Activated CD8-positive, alpha-beta T cell treated with anti-CD3 and anti-CD28 coated beads, Interleukin-2, amount 10 ng/mL, durations not matched to agents 7 days and 5 days (primary cell): ENCODE measurements at regions not wholly inside any gene's neighbourhood (a gene's known extent, or its start where the extent isn't known, plus 50 kb on each side); places are given as distances from the start of the nearest gene placed in this dataset.
"Not testable (repeated sequence)": the region's sequence is repeated elsewhere in the genome, so short reads cannot be mapped to it uniquely, and the experiment has no call there.

Source experiments
- ATAC-seq: fragments of 150-1000 bp; cut with Tn5 transposase; one replicate; pipeline ENCODE4 v1.10.0; 2021; ENCODE audit warnings: moderate library complexity
- CTCF ChIA-PET: fragments of 350-600 bp; sonication (Branson Sonifier 250); formaldehyde crosslinking; loops from one replicate; lab custom pipeline; 2021; ENCODE audit warnings: antibody characterized with exemption; lab: Charles Lee
- POLR2A ChIA-PET: fragments of 350-600 bp; sonication (Branson Sonifier 250); formaldehyde crosslinking; loops from one replicate; lab custom pipeline; 2021; ENCODE audit warnings: antibody characterized with exemption; lab: Charles Lee
- DNase-seq: peaks from one replicate; pipeline ENCODE4 v3.0.0-alpha.2; 2020
- H3K27ac Mint-ChIP-seq: one replicate; pipeline ENCODE4 v1.8.0; 2021; ENCODE audit warnings: mild to moderate bottlenecking, mixed read lengths
- H3K27me3 Mint-ChIP-seq: one replicate; pipeline ENCODE4 v1.8.0; 2021; ENCODE audit warnings: low read depth, mixed read lengths
- H3K36me3 Mint-ChIP-seq: one replicate; pipeline ENCODE4 v1.8.0; 2021; ENCODE audit warnings: low read depth, mixed read lengths
- H3K4me1 Mint-ChIP-seq: one replicate; pipeline ENCODE4 v1.8.0; 2021; ENCODE audit warnings: low read depth, mixed read lengths
- H3K4me3 Mint-ChIP-seq: one replicate; pipeline ENCODE4 v1.8.0; 2021; ENCODE audit warnings: mild to moderate bottlenecking, mixed read lengths
- H3K9me3 Mint-ChIP-seq: one replicate; pipeline ENCODE4 v1.8.0; 2022; ENCODE audit warnings: mixed read lengths; ENCODE audit not compliant: insufficient read depth

DNA sequence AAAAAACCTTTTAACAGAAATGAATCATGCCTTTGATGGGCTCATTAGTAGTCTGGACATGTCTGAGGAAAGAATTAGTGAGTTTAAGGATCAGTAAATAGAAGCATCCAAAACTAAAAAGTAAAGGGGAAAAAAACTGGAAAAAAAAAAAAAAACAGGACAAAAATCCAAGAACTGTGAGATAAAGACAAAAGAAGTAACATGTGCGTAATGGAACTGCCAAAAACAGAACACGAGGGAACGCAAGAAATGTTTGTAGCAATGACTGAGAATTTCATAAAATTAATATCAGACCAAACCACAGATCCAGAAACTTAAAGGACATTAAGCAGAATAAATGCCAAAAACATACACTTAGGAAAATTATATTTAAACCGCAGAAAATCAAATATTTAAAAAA, 77.4 kb downstream of the MS4A13 start:
- ChIA-PET CTCF (no interaction called here), POLR2A (no interaction called here)
- DNase-seq (no peak), ATAC-seq (no peak)
- Mint-ChIP-seq H3K36me3 (no peaks in the 10 kb centered on the region), H3K9me3 (peaks cover 5% of the 10 kb centered on the region), H3K27me3 (no peaks in the 10 kb centered on the region), H3K4me1 (no peaks in the 10 kb centered on the region), H3K27ac (no peak overlapping the region), H3K4me3 (no peak overlapping the region)

DNA sequence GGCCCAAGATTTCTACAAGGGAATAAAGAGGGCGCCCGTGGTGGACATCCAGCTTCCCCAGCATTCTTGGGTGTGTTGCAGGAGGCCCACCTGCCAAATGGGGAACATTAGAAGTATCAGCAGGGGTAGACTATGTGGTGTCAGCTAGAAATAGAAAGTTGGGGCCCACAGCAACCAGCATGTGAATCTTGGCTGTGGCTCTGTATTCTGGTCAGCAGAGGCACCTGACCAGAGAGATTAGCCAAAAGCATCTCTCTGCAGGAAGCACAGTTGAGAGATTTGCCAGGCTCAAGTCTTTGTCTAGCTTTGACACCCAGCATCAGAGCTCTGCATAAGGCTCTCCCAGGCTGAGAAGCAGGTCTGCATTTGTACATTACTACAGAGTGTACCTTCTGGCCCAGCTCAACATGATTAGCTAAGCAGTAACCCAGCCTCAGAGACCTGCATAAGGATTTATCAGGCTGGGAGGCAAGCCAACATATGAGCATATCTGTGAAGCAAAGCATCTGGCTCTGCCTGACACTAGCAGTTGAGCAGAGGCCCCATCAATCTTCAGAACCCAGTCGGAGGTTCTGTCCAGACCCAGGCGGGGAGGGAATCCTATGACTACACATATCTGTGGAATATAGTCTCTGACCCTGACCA, 79.9 kb downstream of the MS4A13 start:
- Mint-ChIP-seq H3K36me3 (no peaks in the 10 kb centered on the region), H3K4me1 (no peaks in the 10 kb centered on the region)
- no peak for DNase-seq

DNA sequence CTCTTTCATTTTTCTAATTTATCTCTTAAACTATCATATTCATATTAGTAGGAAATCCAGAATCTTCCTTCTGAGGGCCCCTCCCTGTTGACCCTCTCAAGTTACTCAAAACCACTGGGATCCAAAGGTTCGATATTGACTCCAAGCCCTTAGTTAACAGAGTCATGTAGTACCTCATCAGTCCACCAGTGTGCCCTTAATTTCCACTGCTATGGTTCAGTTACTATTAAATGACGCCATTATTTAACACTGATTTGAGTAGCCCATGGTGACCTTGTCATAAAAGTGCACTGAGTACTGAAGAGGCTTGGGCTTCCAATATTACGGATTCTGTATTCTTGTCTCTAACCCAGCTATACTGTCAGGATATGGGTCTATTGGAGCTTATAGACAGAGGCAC, 91.9 kb upstream of the MS4A8 start:
- H3K4me1 Mint-ChIP-seq, result peaks cover 7% of the 10 kb centered on the region
- H3K9me3 Mint-ChIP-seq, result no peaks in the 10 kb centered on the region
- CTCF ChIA-PET, result no interaction called here
- DNase-seq, result no peak
- H3K27me3 Mint-ChIP-seq, result peaks cover 11% of the 10 kb centered on the region
- no peaks in the 10 kb centered on the region for H3K36me3 Mint-ChIP-seq
- POLR2A ChIA-PET, result no interaction called here
- ATAC-seq, result no peak
- H3K27ac Mint-ChIP-seq, result no peak overlapping the region
- no peak overlapping the region for H3K4me3 Mint-ChIP-seq

More for the DNA sequence above, 79.9 kb downstream of the MS4A13 start:
- Mint-ChIP-seq H3K9me3 (peaks cover 5% of the 10 kb centered on the region), H3K4me3 (no peak overlapping the region), H3K27ac (no peak overlapping the region), H3K27me3 (no peaks in the 10 kb centered on the region)
- ChIA-PET POLR2A (no interaction called here), CTCF (no interaction called here)
- ATAC-seq, result no peak

DNA sequence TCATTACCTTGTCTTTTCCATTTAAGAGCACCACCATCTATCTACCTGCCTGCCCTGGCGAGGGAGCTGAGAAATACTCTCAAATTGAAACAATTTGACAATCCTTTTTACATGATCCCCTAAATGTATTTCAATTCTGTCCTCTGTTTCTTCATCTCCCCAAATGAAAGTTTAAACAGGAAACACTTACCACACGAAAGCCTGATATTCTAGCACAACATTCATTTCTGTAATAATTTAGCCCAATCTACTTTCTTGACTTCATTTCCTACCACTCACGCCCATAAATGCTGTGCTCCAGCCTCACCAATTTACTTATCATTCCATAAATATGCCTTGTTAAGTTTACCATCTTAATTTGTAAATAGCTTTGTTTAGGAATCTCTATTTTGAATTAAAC, 89.8 kb upstream of the MS4A8 start:
- H3K36me3 Mint-ChIP-seq, result no peaks in the 10 kb centered on the region
- H3K4me1 Mint-ChIP-seq, result peaks cover 7% of the 10 kb centered on the region
- ATAC-seq, result no peak
- no peak overlapping the region for H3K4me3 Mint-ChIP-seq
- DNase-seq, result no peak
- ChIA-PET POLR2A (no interaction called here), CTCF (interaction anchor here (0.7 to 2.0 kb wide), 6 partner anchors 8 to 344 kb away, joined by 3 to 7 read pairs (median 4); no protein-coding TSS in a partner anchor)
- peaks cover 14% of the 10 kb centered on the region for H3K27me3 Mint-ChIP-seq
- no peak overlapping the region for H3K27ac Mint-ChIP-seq
- H3K9me3 Mint-ChIP-seq, result no peaks in the 10 kb centered on the region

DNA sequence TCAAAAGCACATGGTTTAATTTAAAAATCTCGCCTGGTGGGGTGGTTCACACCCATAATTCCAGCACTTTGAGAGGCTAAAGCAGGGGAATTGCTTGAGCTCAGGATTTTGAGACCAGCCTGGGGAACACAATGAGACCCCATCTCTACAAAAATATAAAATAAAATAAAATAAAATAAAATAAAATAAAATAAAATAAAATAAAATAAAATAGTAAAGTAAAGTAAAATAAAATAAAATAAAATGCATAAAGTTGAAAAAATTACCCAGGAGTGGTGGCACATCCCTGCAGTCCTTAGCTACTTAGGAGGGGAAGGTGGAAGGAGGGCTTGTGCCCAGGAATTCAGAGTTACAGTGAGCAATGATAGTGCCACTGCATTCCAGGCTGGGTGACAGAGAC, 88.7 kb upstream of the MS4A8 start:
- ATAC-seq, result no peak
- no peaks in the 10 kb centered on the region for H3K9me3 Mint-ChIP-seq
- ChIA-PET POLR2A (no interaction called here), CTCF (interaction anchor here (1.1 to 2.0 kb wide), 2 partner anchors 247 to 268 kb away, joined by 3 to 6 read pairs; no protein-coding TSS in a partner anchor)
- no peaks in the 10 kb centered on the region for H3K36me3 Mint-ChIP-seq
- no peak for DNase-seq
- H3K4me3 Mint-ChIP-seq, result no peak overlapping the region
- H3K4me1 Mint-ChIP-seq, result peaks cover 7% of the 10 kb centered on the region
- H3K27ac Mint-ChIP-seq, result no peak overlapping the region
- H3K27me3 Mint-ChIP-seq, result peaks cover 14% of the 10 kb centered on the region

DNA sequence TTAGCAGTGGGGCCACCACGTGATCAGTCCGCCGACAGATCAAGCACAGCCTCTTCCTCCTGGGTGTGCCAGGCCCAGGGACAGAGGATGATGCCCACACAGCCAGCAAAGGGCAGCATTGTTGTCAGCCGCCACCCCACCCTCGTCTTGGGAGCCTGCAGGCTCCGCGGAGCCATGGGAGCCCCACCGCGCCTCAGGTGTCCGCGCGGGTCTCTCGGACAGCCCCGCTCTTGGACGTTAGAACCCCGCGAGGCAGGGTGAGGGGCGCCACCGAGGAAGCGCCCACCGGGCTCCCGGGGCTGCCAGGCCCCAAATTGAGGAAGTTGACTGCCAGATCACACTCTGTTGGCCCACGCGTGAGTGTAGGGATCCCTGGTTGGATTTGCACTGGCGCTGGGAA, 83.9 kb upstream of the MS4A8 start:
- no peaks in the 10 kb centered on the region for H3K9me3 Mint-ChIP-seq

DNA sequence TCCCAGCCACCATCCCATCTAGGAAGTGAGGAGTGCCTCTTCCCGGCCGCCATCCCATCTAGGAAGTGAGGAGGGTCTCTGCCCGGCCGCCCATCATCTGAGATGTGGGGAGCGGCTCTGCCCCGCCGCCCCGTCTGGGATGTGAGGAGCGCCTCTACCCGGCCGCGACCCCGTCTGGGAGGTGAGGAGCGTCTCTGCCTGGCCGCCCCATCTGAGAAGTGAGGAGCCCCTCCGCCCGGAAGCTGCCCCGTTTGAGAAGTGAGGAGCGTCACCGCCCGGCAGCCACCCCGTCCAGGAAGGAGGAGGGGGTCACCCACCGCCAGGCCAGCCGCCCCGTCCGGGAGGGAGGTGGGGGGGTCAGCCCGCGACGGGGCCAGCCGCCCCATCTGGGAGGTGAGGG, 77.5 kb upstream of the MS4A8 start:
- H3K9me3 Mint-ChIP-seq, H3K27ac Mint-ChIP-seq, H3K36me3 Mint-ChIP-seq, H3K27me3 Mint-ChIP-seq, POLR2A ChIA-PET, DNase-seq, ATAC-seq, H3K4me3 Mint-ChIP-seq, CTCF ChIA-PET, H3K4me1 Mint-ChIP-seq: not testable (repeated sequence)

More for the DNA sequence above, 83.9 kb upstream of the MS4A8 start:
- ChIA-PET POLR2A (no interaction called here), CTCF (no interaction called here)
- Mint-ChIP-seq H3K4me1 (no peaks in the 10 kb centered on the region), H3K27ac (no peak overlapping the region), H3K27me3 (peaks cover 14% of the 10 kb centered on the region), H3K4me3 (no peak overlapping the region), H3K36me3 (no peaks in the 10 kb centered on the region)
- ATAC-seq (no peak), DNase-seq (no peak)

DNA sequence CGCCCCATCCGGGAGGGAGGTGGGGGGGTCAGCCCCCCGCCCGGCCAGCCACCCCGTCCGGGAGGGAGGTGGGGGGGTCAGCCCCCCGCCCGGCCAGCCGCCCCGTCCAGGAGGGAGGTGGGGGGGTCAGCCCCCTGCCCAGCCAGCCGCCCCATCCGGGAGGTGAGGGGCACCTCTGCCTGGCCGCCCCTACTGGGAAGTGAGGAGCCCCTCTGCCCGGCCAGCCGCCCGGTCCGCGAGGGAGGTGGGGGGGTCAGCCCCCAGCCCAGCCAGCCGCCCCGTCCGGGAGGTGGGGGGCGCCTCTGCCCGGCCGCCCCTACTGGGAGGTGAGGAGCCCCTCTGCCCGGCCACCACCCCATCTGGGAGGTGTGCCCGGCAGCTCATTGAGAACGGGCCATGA, 76.6 kb upstream of the MS4A8 start:
- ATAC-seq, H3K27me3 Mint-ChIP-seq, POLR2A ChIA-PET, H3K9me3 Mint-ChIP-seq, DNase-seq, CTCF ChIA-PET, H3K4me1 Mint-ChIP-seq, H3K36me3 Mint-ChIP-seq, H3K4me3 Mint-ChIP-seq, H3K27ac Mint-ChIP-seq: not testable (repeated sequence)

DNA sequence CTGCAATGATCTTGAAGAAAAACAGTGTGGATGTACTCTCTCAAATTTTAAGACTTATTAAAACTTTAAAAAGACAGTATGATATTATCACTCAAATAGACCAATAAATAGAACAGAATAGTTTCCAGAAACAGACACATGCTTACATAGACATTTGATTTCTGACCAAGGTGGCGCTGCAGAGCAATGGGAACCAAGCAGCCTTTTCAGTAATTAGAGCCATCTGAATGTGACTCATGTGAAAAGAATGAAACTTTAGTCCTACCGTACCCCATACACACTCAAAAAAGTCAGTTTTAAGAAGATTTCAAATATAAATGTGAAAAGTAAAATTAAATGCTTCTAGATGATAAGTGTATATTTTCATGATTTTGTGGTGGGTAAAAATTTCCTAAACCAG, 74.2 kb upstream of the MS4A8 start:
- no peaks in the 10 kb centered on the region for H3K36me3 Mint-ChIP-seq
- no peak for ATAC-seq

DNA sequence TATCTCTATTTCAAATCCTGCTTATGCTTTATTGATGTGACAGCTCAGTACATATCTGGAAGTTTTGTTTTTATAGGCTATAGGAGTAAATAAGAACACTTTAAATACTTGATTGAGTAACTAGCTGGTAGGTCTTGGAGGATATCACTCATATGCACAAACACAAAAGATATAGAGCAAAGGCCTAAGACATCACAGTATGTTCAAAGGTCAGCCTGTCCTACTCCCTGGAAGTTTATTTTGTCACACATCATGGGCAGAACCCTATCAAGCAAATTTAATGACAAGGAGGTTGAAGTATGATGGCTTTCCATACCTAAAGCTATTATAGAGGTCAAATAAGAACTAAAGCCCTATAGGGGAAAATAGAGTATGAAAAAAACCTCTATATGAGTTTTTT, 70.0 kb upstream of the MS4A8 start:
- DNase-seq (no peak), ATAC-seq (no peak)
- Mint-ChIP-seq H3K27me3 (peaks cover 6% of the 10 kb centered on the region), H3K27ac (no peak overlapping the region), H3K36me3 (no peaks in the 10 kb centered on the region), H3K4me1 (peaks cover 13% of the 10 kb centered on the region), H3K4me3 (no peak overlapping the region), H3K9me3 (no peaks in the 10 kb centered on the region)
- ChIA-PET CTCF (interaction anchor here (0.9 to 1.4 kb wide), 2 partner anchors 11 to 267 kb away, joined by 3 to 4 read pairs; no protein-coding TSS in a partner anchor), POLR2A (no interaction called here)

More for the DNA sequence above, 74.2 kb upstream of the MS4A8 start:
- H3K4me1 Mint-ChIP-seq, result no peaks in the 10 kb centered on the region
- H3K27me3 Mint-ChIP-seq, result no peaks in the 10 kb centered on the region
- CTCF ChIA-PET, result no interaction called here
- POLR2A ChIA-PET, result no interaction called here
- DNase-seq, result no peak
- H3K9me3 Mint-ChIP-seq, result no peaks in the 10 kb centered on the region
- H3K27ac Mint-ChIP-seq, result no peak overlapping the region
- no peak overlapping the region for H3K4me3 Mint-ChIP-seq

DNA sequence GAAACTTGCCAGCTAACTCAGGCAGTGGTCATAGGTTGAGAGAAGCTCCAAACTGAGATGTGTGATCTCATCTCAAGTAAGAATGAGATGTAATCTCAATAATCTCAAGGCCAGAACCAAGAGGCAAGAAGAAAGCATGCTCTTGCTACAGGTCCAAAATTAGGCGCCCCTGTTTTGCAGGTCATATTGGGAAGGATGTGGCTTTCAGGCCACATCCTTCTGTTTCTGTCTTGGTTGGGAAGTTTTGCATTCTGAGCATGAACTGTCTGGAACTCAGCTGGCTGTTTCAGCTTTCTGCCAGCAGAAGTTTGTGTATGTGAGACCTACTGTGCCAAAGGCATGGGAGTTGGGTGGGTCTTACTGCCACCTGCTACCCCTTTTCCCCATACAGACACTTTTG, 67.5 kb upstream of the MS4A8 start:
- Mint-ChIP-seq H3K9me3 (no peaks in the 10 kb centered on the region), H3K4me3 (no peak overlapping the region), H3K36me3 (no peaks in the 10 kb centered on the region), H3K27me3 (peaks cover 10% of the 10 kb centered on the region), H3K27ac (no peak overlapping the region), H3K4me1 (peaks cover 13% of the 10 kb centered on the region)
- ChIA-PET CTCF (no interaction called here), POLR2A (no interaction called here)
- DNase-seq, result no peak
- ATAC-seq, result no peak

DNA sequence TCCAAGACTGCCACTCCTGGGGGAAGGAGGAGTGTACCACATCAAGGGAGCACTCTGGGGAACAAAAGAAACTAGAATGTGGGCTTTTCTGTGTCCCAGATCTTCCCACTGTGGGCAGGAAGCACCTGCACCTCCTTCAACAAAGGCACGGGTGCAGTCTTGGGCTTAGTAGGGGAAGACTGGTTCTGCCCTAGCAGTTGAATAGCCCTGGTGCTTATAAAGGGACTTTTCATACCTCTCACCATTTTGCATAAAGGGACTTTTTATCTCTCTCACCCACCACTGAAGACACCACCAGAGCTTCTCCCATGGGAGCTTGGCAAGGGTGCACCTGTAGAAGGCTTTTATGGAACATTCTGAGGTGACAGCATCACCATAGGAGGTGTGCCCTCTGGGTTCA, 65.8 kb upstream of the MS4A8 start:
- DNase-seq, result no peak
- H3K27me3 Mint-ChIP-seq, result peaks cover 10% of the 10 kb centered on the region
- no peaks in the 10 kb centered on the region for H3K36me3 Mint-ChIP-seq
- no peak for ATAC-seq
- H3K27ac Mint-ChIP-seq, result no peak overlapping the region
- POLR2A ChIA-PET, result no interaction called here
- H3K9me3 Mint-ChIP-seq, result no peaks in the 10 kb centered on the region
- CTCF ChIA-PET, result interaction anchor here (1.3 kb wide), 1 partner anchor 270 kb away, joined by 4 read pairs; no protein-coding TSS in a partner anchor
- no peak overlapping the region for H3K4me3 Mint-ChIP-seq
- peaks cover 13% of the 10 kb centered on the region for H3K4me1 Mint-ChIP-seq
